Hematopoietic multipotent progenitor cell treated with erythropoietin and hydrocortisone succinate and interleukin-3 and kit ligand, for 4 days (in vitro differentiated cells): ENCODE measurements at regions not wholly inside any gene's neighbourhood (a gene's known extent, or its start where the extent isn't known, plus 50 kb on each side); places are given as distances from the start of the nearest gene placed in this dataset.
A peak's percentile ranks its signal among the peaks of the same experiment; 100 is the strongest.

Experiments
- DNase-seq: peaks from one replicate; pipeline ENCODE4 v3.0.0-alpha.2; 2015

- DNase-seq, result peak; percentile 20
Measured at GRCh38 chr1:106022312-106022902, 1034.1 kb upstream of the PRMT6 start.

DNA sequence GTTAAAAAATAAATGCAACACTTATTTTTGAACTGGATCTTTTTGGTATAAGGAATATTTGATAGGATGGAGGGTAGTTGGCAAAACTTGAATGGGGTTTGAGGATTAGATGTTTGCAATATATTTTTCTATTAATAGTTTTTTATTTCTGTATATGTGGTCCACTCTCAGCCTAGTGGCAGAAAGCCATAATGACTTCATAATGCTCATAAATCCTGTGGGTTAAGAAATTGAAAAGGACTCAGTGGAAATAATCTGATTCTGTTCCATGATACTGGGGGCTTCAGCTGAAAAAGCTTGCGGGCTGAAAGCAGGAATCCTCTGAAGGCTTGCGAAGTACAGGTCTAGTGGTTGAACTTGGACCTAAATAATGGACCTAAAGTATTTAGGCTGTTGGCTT is 1028.6 kb upstream of the PRMT6 start:
- no peak for DNase-seq

GRCh38 chr1:106037526-106037925 is 1018.9 kb upstream of the PRMT6 start:
- DNase-seq, result no peak

GRCh38 chr1:106038260-106038659 is 1018.2 kb upstream of the PRMT6 start:
- no peak for DNase-seq

GRCh38 chr1:106043971-106044370 is 1012.5 kb upstream of the PRMT6 start:
- no peak for DNase-seq

GRCh38 chr1:106047210-106047609 is 1009.3 kb upstream of the PRMT6 start:
- DNase-seq, result no peak

- no peak for DNase-seq
Measured at GRCh38 chr1:106049595-106049994, 1006.9 kb upstream of the PRMT6 start.

DNA sequence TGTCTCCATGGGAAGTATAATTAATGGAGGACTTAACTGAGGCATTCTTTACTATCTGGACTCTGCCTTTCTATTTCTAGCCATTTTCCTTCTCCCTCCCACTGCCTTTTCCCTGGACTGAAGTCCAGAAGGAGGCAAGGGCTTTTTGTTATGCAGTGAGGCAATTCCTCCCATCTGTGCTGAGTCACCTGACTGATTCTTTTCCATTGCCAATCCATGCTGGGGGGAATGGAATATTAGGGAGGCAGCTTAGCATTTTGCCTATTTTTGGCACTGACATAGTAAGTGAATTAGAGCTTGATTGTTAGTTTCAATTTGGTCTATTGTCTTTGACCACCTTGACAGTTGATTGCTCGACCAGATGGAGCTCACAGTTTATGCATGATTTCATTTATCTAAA is 1000.6 kb upstream of the PRMT6 start:
- DNase-seq, result no peak

DNA sequence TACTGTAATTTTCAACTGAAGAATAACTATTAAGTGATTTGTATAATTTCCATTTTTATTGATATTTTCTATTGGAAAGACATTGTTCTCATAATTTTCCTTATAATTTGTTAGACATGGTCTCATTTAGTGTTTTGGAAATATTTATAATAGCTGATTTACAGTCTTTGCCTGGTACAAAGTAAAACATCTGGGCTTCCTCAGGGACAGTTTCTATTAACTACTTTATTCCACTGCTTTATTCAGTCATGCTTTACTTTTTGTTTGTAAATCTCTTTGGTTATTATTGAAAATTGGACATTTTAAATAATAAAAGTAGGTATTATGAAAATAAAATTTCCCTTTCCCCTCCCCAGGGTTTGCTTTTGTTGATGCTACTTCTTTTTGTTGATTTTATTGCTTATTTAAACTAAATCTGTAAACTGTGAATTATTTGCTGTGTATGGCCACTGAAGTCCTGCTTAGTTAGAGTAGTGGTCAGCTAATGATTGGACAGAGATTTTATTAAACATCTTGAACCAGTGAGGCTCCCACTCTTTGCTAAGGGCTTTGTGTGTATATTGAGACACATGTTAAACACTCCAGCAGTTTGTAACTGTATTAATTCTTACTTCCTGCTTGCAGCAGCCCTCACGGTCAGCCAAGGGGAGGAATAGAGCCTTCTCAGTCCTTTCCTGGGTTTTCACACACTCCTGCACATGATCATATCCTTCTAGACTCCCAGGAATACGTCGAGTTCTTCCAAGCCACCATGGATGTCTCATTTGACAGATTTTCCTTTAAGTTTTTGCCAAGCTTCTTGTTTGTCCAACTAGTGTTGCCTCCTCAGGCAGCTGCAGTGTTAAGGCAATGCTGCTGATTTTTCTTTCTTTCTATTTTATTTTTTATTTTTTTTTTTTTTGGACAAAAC is 994.6 kb upstream of the PRMT6 start:
- DNase-seq, result no peak

- no peak for DNase-seq
Measured at GRCh38 chr1:106063510-106063909, 993.0 kb upstream of the PRMT6 start.

- DNase-seq, result no peak
Measured at GRCh38 chr1:106072909-106073600, 983.4 kb upstream of the PRMT6 start.

GRCh38 chr1:106080608-106081325 is 975.7 kb upstream of the PRMT6 start:
- peak; percentile 11 for DNase-seq

DNA sequence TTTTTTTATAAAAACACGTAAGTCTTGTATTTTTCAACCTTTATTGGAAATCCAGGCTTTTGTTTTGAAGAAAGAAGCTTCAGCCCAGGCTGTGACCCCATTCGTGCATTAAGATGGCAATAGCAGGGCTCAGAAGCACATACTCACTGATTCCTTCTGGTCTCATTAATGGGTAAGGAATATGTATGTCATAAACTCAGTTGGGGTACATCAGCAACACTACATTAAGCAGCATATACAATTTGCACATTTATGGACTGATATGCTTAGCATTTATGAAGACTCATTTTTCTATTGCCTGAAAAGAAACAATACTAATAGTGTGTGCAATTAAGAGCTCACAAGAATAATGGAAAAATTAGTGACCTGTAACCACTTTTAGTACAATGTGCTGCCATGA is 945.4 kb upstream of the PRMT6 start:
- no peak for DNase-seq

DNA sequence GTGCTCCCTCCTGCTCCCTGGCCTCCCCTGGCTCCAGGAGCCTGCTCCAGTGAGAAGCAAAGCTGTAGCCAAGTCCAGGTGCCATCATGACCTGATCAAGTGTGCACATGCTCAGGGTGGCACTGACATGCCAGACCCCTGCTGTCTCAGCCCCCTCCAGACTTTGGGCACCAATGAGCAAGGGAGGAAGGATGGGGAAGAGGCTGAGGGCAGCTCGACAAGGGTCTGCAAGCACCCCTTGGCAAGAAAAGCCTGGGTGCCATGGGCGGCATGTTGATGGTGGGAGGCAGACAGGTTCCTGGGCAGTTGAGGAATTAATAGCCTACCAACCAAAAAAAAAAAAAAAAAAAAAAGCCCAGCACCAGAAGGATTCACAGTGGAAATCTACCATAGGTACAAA is 942.6 kb upstream of the PRMT6 start:
- no peak for DNase-seq

- DNase-seq, result no peak
Measured at GRCh38 chr1:106120789-106121188, 935.7 kb upstream of the PRMT6 start.

- no peak for DNase-seq
Measured at GRCh38 chr1:106121728-106122127, 934.7 kb upstream of the PRMT6 start.

DNA sequence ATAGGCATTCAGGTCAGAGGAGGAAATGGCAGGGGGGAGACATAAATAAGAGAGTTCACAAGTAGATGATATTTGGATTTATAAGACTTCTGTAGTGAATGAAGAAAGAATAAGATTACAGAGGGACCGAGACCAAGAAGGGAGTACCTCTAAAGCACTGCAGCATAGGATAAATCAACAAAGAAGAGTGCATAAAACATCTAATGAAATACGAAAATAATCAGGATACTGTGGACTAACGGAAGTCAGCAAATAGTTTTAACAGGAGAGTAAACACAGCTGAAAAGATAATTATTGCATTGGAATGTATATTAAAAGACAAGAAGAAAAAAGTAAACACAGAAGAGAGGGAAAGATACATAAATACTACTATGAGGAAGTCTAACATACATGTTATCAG is 921.9 kb upstream of the PRMT6 start:
- DNase-seq, result no peak

GRCh38 chr1:106173101-106173500 is 883.4 kb upstream of the PRMT6 start:
- DNase-seq, result peak; percentile 10

DNA sequence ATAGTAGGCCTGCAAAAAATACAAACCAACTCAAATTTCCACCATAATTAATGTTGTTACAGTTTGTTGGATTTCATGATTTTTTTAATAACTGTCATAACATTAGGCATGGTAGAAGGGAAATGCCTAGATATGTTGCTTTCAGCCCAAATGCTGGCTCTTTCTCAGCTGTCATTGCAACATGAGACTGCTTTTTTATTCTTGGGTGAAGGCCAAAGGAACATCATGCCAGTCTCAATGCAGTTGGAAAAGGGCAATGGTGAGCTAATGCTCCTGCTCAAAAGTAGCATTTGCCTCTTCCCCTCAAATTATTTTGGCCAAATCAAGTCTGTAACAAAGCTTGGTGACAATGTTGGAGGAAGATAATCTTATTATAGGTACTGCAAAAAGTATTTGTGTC is 877.7 kb upstream of the PRMT6 start:
- no peak for DNase-seq

DNA sequence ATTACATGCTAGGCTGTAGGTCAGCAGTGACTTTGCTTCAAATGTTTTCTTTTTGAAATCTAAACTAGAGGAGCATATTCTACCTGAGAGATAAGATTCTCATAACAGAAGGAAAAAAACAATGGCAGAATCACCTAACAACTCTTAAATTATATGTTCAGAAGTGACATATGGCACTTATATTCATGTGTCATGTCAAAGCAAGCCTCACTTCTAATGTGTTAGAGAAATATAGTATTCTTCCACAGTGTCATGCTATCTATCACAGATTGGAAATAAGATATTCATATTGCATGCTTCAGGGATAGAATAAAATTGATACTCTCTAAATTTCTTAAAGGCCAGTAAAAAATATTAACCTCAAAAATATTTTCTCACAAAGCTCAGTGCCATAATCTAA is 874.6 kb upstream of the PRMT6 start:
- no peak for DNase-seq

GRCh38 chr1:106185089-106185488 is 871.4 kb upstream of the PRMT6 start:
- DNase-seq, result no peak

DNA sequence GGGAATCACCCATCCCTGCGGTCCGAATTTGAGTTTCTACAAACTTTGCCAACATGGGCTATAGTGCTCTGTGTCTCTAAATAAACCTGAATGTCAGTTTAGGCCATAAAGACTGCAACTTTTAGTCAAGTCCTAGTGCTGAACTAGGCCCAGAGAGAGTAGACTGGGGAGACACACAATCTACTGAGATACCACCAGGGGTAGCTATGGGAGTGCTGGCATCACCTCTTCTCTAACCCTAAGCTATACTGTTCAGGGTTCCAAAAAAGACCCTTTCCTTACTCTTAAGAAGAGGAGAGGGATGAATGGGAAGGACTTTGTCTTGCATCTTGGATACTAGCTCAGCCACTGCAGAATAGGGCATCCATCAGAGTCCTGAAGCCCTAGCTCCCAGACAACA is 866.7 kb upstream of the PRMT6 start:
- DNase-seq, result no peak

- no peak for DNase-seq
Measured at GRCh38 chr1:106194206-106194605, 862.3 kb upstream of the PRMT6 start.
